HCT116 (cell line): ENCODE measurements at regions not wholly inside any gene's neighbourhood (a gene's known extent, or its start where the extent isn't known, plus 50 kb on each side); places are given as distances from the start of the nearest gene placed in this dataset.

Experiments
- CTCF ChIP-seq, 3 experiments: fragments of 200-600 bp in 1 of 3; sonication (generic) in 1 of 3; IDR thresholded peaks in 2 of 3; conservative IDR thresholded peaks in 1 of 3; 2 replicates each; pipeline ENCODE4 v1.5.1; 2012 to 2017; ENCODE audit warnings: low read depth in 2 of 3, low read length in 2 of 3, antibody characterized with exemption in 1 of 3, borderline replicate concordance in 1 of 3, control low read depth in 1 of 3, mild to moderate bottlenecking in 1 of 3, mixed read lengths in 1 of 3, mixed run types in 1 of 3, moderate library complexity in 1 of 3; ENCODE audit not compliant: insufficient read depth in 1 of 3
- EZH2 ChIP-seq: fragments of 200-600 bp; sonication (generic); IDR thresholded peaks from 2 replicates; pipeline ENCODE4 v1.6.1; 2017; ENCODE audit warnings: antibody characterized with exemption, mixed run types

GRCh38 chrX:122421434-122422121 lies 762.5 kb upstream of the GRIA3 start:
- TF ChIP-seq CTCF (IDR thresholded peaks at IDR 0.05 in 2 of 3, conservative IDR thresholded peaks at IDR 0.05 in 1 of 3; ENCODE audit: borderline replicate concordance in 1 of 3, insufficient read depth in 1 of 3, low read depth in 2 of 3, low read length in 2 of 3) (no peak), EZH2 (no peak)
